ENCODE measurements at regions not wholly inside any gene's neighbourhood (a gene's known extent, or its start where the extent isn't known, plus 50 kb on each side); places are given as distances from the start of the nearest gene placed in this dataset.
"Not testable (repeated sequence)": the region's sequence is repeated elsewhere in the genome, so short reads cannot be mapped to it uniquely, and the experiment has no call there.

DNA sequence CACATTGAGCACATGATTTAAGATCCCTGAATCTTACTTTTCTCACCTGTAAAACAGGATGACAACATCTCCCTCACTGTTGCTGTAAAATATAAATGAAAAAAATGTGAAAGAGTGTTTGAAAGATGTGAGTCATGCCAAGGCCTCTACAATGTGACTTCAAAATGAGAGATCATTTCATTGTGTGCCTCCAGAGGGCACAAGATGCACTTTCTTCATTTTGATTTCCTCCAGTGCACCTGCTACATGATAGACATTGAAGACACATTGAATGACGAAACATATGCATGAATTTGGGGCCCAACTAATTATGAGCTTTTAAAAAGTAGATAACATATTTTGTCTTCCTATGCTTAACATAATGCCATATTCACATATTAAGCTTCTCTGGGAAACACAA, 170.3 kb downstream of the MOBP start:
- H3K4me1 Mint-ChIP-seq (ENCODE audit: low read depth), result peaks cover 9% of the 10 kb centered on the region
- no peak for DNase-seq
- no peaks in the 10 kb centered on the region for H3K36me3 Mint-ChIP-seq (ENCODE audit: insufficient read depth)
- H3K27me3 Mint-ChIP-seq (ENCODE audit: low read depth), result peaks cover 7% of the 10 kb centered on the region
- no peaks in the 10 kb centered on the region for H3K9me3 Mint-ChIP-seq
- ATAC-seq, result peak; percentile 48 to 51
- no peak overlapping the region for H3K4me3 Mint-ChIP-seq

DNA sequence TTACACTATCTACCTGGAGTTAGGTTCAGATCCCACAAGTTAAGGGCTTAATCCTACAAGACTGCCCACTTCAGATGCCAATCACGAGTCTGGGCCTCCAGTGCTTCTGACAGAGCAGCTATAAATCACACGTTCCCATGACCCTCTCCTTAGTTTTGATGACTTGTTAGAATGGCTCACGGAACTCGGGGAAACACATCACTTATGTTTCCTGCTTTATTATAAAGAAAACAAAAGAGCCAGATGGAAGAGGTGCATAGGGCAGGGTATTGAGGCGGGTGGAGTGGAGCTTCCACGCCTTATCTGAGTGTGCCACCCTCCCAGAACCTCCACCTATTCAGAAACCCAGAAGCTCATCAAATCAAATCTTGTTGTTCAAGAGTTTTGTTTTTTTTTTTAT, 170.8 kb downstream of the MOBP start:
- H3K9me3 Mint-ChIP-seq, result no peaks in the 10 kb centered on the region
- H3K27me3 Mint-ChIP-seq (ENCODE audit: low read depth), result peaks cover 7% of the 10 kb centered on the region
- H3K36me3 Mint-ChIP-seq (ENCODE audit: insufficient read depth), result no peaks in the 10 kb centered on the region
- peaks cover 9% of the 10 kb centered on the region for H3K4me1 Mint-ChIP-seq (ENCODE audit: low read depth)
- no peak overlapping the region for H3K4me3 Mint-ChIP-seq
- no peak for ATAC-seq
- DNase-seq, result no peak

DNA sequence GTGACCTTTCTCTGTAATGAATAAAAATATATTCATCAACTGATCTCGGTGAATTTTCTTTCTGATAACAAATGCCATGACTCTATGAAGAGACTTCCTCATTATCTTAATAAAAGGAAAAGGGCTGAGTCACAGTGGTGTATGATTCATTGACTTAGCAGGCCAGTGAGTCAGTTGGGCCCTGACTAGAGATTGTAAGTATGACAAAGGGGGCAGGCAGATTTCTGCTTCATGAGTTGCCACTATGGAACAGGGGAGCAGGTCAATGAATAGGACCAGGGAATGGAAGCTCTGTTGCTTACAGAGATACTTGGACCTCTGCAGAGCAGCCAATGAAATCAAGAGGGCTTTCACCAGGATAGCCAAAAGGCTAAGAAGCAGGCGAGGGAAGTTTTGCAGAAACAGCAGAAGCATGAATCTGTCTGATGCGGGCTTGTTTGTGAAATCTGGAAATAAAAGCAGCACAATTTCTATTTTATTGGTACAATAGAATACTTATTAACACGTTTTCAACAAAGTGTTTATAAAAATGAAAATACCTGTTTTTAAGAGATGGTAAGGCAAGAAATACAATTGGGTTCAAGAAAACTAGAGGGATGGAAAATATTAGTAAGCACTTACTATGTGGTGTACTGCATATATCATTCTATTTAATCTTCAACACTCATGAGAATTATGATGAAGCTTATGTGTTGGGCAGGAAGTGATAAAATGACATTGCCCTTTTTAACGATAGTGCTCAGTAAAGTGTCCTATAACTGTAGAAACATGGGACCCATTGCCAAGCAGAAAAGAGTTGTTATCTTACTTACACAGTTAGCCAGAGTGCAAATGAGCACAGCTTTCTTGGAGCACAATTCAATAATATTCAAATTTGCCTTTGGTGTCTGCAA, 169.8 kb upstream of the MYRIP start:
- H3K4me1 Mint-ChIP-seq (ENCODE audit: low read depth), result peaks cover 9% of the 10 kb centered on the region
- H3K9me3 Mint-ChIP-seq, result no peaks in the 10 kb centered on the region
- ATAC-seq, result peak; percentile 85
- H3K4me3 Mint-ChIP-seq, result no peak overlapping the region
- H3K27me3 Mint-ChIP-seq (ENCODE audit: low read depth), result peaks cover 7% of the 10 kb centered on the region
- no peaks in the 10 kb centered on the region for H3K36me3 Mint-ChIP-seq (ENCODE audit: insufficient read depth)
- no peak for DNase-seq

DNA sequence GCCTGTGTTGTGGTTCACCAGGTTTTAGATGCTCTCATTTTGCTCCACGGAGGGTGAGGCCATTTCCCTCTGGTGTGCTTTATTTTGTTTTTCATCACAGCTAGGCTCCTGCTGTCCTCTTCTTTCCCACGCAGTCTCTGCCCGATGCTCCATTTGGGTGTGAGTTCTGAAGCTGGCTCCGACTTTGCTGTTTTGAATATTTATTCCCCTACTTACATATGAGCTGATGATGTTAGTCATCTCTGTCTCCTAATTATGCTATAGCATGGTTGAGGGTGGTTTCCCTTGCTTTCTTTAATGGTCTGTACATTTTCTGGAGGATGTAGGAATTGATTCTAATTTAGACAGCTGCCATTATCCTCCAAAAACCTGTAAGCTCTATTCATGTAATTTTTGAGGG, 168.1 kb upstream of the MYRIP start:
- H3K27me3 Mint-ChIP-seq (ENCODE audit: low read depth), result peaks cover 10% of the 10 kb centered on the region
- H3K9me3 Mint-ChIP-seq, result peaks cover 5% of the 10 kb centered on the region
- no peaks in the 10 kb centered on the region for H3K36me3 Mint-ChIP-seq (ENCODE audit: insufficient read depth)
- H3K4me1 Mint-ChIP-seq (ENCODE audit: low read depth), result peaks cover 9% of the 10 kb centered on the region
- DNase-seq, result no peak
- no peak for ATAC-seq
- no peak overlapping the region for H3K4me3 Mint-ChIP-seq

DNA sequence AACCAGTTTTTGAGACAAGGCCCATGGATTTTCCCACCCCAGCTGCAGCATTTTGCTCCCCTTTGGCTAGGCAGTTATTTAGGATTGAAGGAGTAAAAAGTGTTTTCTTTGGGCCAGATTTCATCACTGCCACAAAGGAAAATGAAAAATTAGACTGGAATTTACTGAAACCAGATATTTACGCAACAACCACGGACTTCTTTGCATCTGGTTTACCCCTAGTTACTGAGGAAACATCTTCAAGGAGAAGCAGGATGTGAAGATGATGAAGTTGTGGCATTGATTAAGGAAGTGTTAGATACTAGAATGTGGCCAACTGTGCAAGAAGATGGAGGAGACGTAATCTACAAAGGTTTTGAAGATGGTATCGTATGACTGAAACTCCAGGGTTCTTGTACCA, 165.2 kb upstream of the MYRIP start:
- Mint-ChIP-seq H3K36me3 (ENCODE audit: insufficient read depth) (no peaks in the 10 kb centered on the region), H3K4me1 (ENCODE audit: low read depth) (peaks cover 6% of the 10 kb centered on the region), H3K4me3 (no peak overlapping the region), H3K9me3 (peaks cover 8% of the 10 kb centered on the region), H3K27me3 (ENCODE audit: low read depth) (peaks cover 9% of the 10 kb centered on the region)
- no peak for DNase-seq
- ATAC-seq, result no peak

DNA sequence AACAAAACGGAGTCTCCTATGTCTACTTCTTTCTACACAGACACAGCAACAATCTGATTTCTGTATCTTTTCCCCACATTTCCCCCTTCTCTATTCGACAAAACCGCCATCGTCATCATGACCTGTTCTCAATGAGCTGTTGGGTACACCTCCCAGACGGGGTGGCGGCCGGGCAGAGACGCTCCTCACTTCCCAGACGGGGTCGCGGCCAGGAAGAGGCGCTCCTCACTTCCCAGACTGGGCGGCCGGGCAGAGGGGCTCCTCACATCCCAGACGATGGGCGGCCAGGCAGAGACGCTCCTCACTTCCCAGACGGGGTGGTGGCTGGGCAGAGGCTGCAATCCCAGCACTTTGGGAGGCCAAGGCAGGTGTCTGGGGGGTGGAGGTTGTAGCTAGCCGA, 158.2 kb upstream of the MYRIP start:
- not testable (repeated sequence) for H3K36me3 Mint-ChIP-seq (ENCODE audit: insufficient read depth); H3K27me3 Mint-ChIP-seq (ENCODE audit: low read depth); DNase-seq; ATAC-seq; H3K4me1 Mint-ChIP-seq (ENCODE audit: low read depth); H3K9me3 Mint-ChIP-seq; H3K4me3 Mint-ChIP-seq

DNA sequence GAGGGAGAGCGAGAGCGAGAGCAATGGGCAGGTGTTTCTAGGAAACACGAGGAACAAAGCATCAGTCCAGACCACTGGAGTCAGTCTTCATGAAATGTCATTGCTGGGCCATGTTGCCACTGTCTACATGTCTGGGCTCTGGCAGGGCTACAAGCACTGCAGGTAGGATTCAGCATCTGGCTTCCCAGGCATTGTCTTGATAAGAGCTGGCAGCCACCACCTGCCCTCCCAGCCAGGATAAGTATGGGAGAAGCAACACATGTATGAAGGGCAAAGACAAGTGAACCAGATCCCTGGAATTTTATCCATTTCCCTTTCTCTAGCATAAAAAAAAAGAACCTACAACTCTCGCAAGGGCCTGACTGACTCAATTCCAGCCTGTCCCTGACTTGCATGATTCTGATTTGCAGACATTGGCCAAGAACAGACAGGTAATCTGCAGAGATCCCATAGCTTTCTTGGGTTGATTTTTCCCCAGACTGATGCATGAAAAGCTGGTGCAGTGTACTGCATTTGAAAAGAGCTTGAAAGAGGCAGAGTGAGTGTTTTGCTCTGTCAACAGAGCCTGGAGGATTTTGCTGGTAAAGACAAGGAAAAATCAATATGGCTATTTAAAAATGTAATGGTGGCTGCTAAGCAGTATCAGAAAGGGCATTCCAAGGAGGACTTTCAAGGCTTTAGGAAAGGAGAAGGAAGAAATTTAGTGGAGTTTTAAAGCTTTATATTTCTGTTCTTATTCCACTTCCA, 157.2 kb upstream of the MYRIP start:
- H3K4me1 Mint-ChIP-seq (ENCODE audit: low read depth), result no peaks in the 10 kb centered on the region
- ATAC-seq (no peak), DNase-seq (no peak)
- no peak overlapping the region for H3K4me3 Mint-ChIP-seq
- no peaks in the 10 kb centered on the region for H3K36me3 Mint-ChIP-seq (ENCODE audit: insufficient read depth)
- peaks cover 5% of the 10 kb centered on the region for H3K27me3 Mint-ChIP-seq (ENCODE audit: low read depth)
- H3K9me3 Mint-ChIP-seq, result no peaks in the 10 kb centered on the region

DNA sequence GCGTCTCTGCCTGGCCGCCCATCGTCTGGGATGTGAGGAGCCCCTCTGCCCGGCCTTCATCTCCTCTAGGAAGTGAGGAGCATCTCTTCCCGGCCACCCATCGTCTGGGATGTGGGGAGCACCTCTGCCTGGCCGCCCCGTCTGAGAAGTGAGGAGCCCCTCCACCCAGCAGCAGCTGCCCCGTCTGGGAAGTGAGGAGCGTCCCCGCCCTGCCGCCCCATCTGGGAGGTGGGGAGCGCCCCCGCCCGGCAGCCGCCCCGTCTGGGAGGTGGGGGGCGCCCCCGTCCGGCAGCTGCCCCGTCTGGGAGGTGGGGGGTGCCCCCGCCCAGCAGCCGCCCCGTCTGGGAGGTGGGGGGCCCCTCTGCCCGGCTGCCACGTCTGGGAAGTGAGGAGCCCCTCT, 153.7 kb upstream of the MYRIP start:
- not testable (repeated sequence) for H3K36me3 Mint-ChIP-seq (ENCODE audit: insufficient read depth); H3K27me3 Mint-ChIP-seq (ENCODE audit: low read depth); H3K4me1 Mint-ChIP-seq (ENCODE audit: low read depth); ATAC-seq; H3K4me3 Mint-ChIP-seq; DNase-seq; H3K9me3 Mint-ChIP-seq

DNA sequence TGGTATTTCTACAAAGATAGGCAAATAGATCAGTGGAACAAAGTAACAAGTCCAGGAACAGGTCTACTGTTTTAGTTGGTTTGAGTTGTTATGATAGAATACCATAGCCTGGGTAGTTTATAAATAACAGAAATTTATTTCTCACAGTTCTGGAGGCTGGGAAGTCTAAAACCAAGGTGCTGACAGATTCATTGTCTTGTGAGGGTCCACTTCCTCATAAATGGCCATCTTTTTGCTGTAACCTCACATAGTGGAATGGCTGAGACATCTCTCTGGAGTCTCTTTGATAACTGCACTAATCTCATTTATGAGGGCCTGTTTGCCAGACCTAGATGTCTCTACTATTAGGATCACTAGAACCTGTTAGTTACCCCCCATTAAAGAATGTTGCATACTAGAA, 152.3 kb upstream of the MYRIP start:
- peaks cover 5% of the 10 kb centered on the region for H3K27me3 Mint-ChIP-seq (ENCODE audit: low read depth)
- no peaks in the 10 kb centered on the region for H3K36me3 Mint-ChIP-seq (ENCODE audit: insufficient read depth)
- no peaks in the 10 kb centered on the region for H3K4me1 Mint-ChIP-seq (ENCODE audit: low read depth)
- ATAC-seq, result no peak
- no peak overlapping the region for H3K4me3 Mint-ChIP-seq
- DNase-seq, result no peak
- H3K9me3 Mint-ChIP-seq, result no peaks in the 10 kb centered on the region

DNA sequence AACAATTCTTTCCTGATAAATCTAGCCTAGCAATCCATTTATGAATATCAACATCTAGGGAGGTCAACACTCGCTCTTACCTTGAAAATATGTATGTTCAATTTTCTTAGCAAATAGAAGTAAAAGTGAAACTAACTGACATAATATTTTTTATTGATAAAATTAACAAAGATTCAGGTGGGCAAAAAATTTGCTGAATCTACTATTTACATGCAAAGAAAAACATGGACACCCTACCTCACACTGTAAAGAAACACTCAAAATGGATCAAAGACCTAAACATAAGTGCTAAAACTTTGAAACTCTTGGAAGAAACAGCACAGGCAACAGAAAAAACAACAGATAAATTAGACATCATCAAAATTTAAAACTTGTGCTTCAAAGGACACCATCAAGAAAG, 151.6 kb upstream of the MYRIP start:
- no peak for DNase-seq
- H3K27me3 Mint-ChIP-seq (ENCODE audit: low read depth), result peaks cover 5% of the 10 kb centered on the region
- H3K9me3 Mint-ChIP-seq, result no peaks in the 10 kb centered on the region
- no peak overlapping the region for H3K4me3 Mint-ChIP-seq
- H3K4me1 Mint-ChIP-seq (ENCODE audit: low read depth), result no peaks in the 10 kb centered on the region
- no peaks in the 10 kb centered on the region for H3K36me3 Mint-ChIP-seq (ENCODE audit: insufficient read depth)
- ATAC-seq, result no peak

DNA sequence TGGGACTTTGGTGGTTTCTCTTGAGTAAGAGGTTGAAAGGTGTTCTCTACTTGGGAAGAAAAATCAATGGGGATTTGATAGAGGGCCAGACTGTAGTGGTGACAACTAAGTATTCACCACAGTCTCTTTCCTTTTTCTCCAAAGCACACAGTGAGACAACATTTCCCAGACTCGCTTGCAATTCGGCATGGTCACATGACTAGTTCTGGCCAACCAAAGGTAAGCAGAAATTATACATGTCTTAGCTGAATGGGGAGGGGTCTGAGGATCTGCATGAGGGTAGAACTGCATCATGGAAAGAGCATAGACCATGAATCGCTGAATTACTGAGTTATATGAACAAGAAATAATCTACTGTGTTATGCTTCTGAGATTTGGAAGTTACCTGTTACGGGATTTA, 144.5 kb upstream of the MYRIP start:
- Mint-ChIP-seq H3K4me1 (ENCODE audit: low read depth) (no peaks in the 10 kb centered on the region), H3K4me3 (no peak overlapping the region), H3K9me3 (no peaks in the 10 kb centered on the region), H3K27me3 (ENCODE audit: low read depth) (no peaks in the 10 kb centered on the region), H3K36me3 (ENCODE audit: insufficient read depth) (no peaks in the 10 kb centered on the region)
- ATAC-seq (no peak), DNase-seq (no peak)

DNA sequence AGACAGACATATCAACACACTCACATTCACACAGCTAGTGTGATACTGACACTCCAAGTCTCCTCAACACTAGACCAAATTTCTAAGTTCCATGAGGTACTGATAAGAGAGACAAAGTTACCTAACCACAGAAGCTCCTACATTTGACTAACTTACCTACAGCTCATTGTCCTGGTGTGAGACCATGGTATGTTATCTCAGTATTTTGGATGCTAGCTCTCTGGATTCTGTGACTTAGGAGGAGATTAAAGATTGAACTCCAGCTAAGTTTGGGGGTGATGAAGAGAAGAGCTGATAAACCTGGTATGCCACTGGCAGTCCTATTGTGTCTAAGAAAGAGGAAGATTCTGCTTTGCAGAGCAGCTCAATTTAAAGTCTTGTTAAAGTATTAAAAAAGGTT, 144.0 kb upstream of the MYRIP start:
- H3K9me3 Mint-ChIP-seq, result no peaks in the 10 kb centered on the region
- H3K36me3 Mint-ChIP-seq (ENCODE audit: insufficient read depth), result no peaks in the 10 kb centered on the region
- no peak for ATAC-seq
- no peak for DNase-seq
- H3K4me1 Mint-ChIP-seq (ENCODE audit: low read depth), result no peaks in the 10 kb centered on the region
- no peaks in the 10 kb centered on the region for H3K27me3 Mint-ChIP-seq (ENCODE audit: low read depth)
- no peak overlapping the region for H3K4me3 Mint-ChIP-seq

DNA sequence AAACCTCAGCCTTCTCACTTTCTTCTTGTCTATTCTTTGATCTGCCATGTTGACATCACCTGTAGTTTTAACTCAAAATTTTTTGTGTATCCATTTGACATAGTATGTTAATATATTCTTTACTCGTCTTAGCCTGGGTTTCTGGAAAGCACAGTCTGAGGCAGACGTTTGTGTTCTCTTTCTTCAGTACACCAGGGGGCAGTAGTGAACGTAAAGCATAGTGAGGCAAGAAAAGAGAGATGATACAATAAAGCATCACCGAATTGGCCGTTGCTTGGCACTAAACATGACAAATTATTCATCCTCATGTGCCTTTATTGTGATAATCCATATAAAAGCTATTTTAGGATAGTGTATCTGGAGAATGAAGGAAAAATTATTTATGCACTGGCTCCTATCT, 141.0 kb upstream of the MYRIP start:
- no peaks in the 10 kb centered on the region for H3K9me3 Mint-ChIP-seq
- H3K27me3 Mint-ChIP-seq (ENCODE audit: low read depth), result no peaks in the 10 kb centered on the region
- H3K4me3 Mint-ChIP-seq, result no peak overlapping the region
- DNase-seq (no peak), ATAC-seq (no peak)
- no peaks in the 10 kb centered on the region for H3K4me1 Mint-ChIP-seq (ENCODE audit: low read depth)
- no peaks in the 10 kb centered on the region for H3K36me3 Mint-ChIP-seq (ENCODE audit: insufficient read depth)

DNA sequence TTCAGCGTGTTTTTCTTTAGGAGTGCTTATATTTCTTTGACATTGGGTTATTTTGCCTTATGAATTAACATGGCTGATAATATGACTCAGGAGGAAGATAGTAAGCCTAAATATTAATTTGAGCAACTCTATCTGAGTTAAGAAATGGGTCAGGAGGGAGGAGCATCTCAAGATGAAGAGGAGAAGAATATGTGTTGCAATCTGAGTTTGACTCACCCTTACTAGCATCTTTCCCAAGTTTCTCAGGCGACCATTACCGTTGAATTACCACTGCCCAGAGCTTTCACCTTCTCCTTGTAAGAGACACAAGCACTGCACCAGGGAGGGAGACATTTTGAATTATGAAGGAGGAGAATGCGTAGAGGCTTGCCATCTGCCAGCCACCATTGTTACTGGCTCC, 138.3 kb upstream of the MYRIP start:
- Mint-ChIP-seq H3K36me3 (ENCODE audit: insufficient read depth) (no peaks in the 10 kb centered on the region), H3K27me3 (ENCODE audit: low read depth) (no peaks in the 10 kb centered on the region)

DNA sequence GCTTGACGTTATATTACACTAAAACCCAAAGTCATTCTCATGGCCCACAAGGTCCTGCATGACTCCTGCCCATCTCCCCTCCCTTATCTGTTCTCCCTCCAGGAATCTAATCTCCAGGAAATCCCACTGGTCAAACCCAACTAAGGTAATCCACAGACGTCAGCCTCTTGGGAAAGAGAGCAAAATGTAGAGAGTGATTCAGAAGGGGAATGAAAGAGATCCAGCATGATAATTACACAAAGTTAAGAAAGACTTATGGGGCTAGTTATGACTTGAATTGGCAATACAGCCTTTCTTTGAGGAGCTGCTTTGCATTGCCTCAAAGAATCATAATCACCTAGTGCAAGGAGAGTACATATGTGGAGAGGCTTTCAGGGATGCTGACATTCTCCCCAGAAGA, 137.8 kb upstream of the MYRIP start:
- ATAC-seq (no peak), DNase-seq (no peak)
- H3K4me1 Mint-ChIP-seq (ENCODE audit: low read depth), result no peaks in the 10 kb centered on the region
- H3K36me3 Mint-ChIP-seq (ENCODE audit: insufficient read depth), result no peaks in the 10 kb centered on the region
- no peaks in the 10 kb centered on the region for H3K27me3 Mint-ChIP-seq (ENCODE audit: low read depth)
- no peaks in the 10 kb centered on the region for H3K9me3 Mint-ChIP-seq
- H3K4me3 Mint-ChIP-seq, result no peak overlapping the region

More for the DNA sequence above, 138.3 kb upstream of the MYRIP start:
- H3K4me3 Mint-ChIP-seq, result no peak overlapping the region
- no peak for ATAC-seq
- no peaks in the 10 kb centered on the region for H3K4me1 Mint-ChIP-seq (ENCODE audit: low read depth)
- no peaks in the 10 kb centered on the region for H3K9me3 Mint-ChIP-seq
- no peak for DNase-seq
